Thoracic aorta (tissue), 2 donors: ENCODE measurements at regions not wholly inside any gene's neighbourhood (a gene's known extent, or its start where the extent isn't known, plus 50 kb on each side); places are given as distances from the start of the nearest gene placed in this dataset.

ENCODE experiments used
- ATAC-seq: fragments of 150-250 bp; one replicate; pipeline ENCODE4 v1.8.0; 2017; ENCODE audit warnings: low read depth; ENCODE audit not compliant: insufficient number of reproducible peaks, low FRiP score
- DNase-seq: peaks from one replicate; pipeline ENCODE4 v3.0.0-alpha.2; 2020; ENCODE audit warnings: low spot score
- H3K27ac ChIP-seq, 2 donors: fragments of 200-600 bp; sonication (generic); 1 replicate in 1 of 2; 2 replicates in 1 of 2; pipeline ENCODE4 v1.5.1; 2016; ENCODE audit warnings: mild to moderate bottlenecking in 2 of 2, moderate library complexity in 2 of 2
- H3K27me3 ChIP-seq: fragments of 200-600 bp; sonication (generic); replicated peaks from 2 replicates; pipeline ENCODE4 v1.6.0; 2016; ENCODE audit warnings: mild to moderate bottlenecking; ENCODE audit not compliant: insufficient read depth
- H3K36me3 ChIP-seq: fragments of 200-600 bp; sonication (generic); one replicate; pipeline ENCODE4 v1.5.1; 2016
- H3K4me1 ChIP-seq, 2 donors: fragments of 200-600 bp; sonication (generic); 1 replicate in 1 of 2; 2 replicates in 1 of 2; pipeline versions ENCODE4 v1.5.1 to v1.6.0; 2016; ENCODE audit warnings: low read depth in 2 of 2, mild to moderate bottlenecking in 1 of 2; ENCODE audit not compliant: control insufficient read depth in 1 of 2
- H3K4me3 ChIP-seq: fragments of 200-600 bp; sonication (generic); 2 replicates; pipeline ENCODE4 v1.5.1; 2016; ENCODE audit warnings: mild to moderate bottlenecking
- H3K9me3 ChIP-seq: fragments of 200-600 bp; sonication (generic); 2 replicates; pipeline ENCODE4 v1.5.1; 2016
- TF ChIP-seq, protein P1 (sequence below): fragments of 200-600 bp; sonication (generic); IDR thresholded peaks from one replicate; pipeline ENCODE4 v1.5.1; 2019; ENCODE audit warnings: antibody characterized with exemption

DNA sequence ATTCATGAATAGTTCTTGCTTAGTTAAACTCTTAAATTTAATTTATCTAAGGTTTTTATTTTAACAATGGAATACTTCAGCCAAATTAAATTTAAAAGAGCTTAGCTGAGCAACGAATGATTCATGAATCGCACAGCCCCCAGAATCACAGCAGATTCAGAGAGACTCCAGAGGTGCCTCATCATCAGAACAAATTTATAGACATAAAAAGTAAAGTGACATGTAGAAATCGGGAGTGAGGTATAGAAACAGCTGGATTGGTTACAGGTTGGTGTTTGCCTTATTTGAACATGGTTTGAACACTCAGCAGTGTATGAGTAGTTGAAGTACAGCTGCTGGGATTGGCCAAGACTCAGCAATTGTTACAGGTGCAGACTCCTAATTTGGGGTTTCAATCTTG is 132.7 kb upstream of the MAP3K4 start:
- Histone ChIP-seq H3K27me3 (no peaks in the 10 kb centered on the region), H3K9me3 (no peaks in the 10 kb centered on the region), H3K4me1 (no peaks in the 10 kb centered on the region), H3K27ac (no peak overlapping the region), H3K36me3 (no peaks in the 10 kb centered on the region), H3K4me3 (no peak overlapping the region)
- DNase-seq = no peak
- no peak for ATAC-seq
- TF ChIP-seq, protein P1, sequence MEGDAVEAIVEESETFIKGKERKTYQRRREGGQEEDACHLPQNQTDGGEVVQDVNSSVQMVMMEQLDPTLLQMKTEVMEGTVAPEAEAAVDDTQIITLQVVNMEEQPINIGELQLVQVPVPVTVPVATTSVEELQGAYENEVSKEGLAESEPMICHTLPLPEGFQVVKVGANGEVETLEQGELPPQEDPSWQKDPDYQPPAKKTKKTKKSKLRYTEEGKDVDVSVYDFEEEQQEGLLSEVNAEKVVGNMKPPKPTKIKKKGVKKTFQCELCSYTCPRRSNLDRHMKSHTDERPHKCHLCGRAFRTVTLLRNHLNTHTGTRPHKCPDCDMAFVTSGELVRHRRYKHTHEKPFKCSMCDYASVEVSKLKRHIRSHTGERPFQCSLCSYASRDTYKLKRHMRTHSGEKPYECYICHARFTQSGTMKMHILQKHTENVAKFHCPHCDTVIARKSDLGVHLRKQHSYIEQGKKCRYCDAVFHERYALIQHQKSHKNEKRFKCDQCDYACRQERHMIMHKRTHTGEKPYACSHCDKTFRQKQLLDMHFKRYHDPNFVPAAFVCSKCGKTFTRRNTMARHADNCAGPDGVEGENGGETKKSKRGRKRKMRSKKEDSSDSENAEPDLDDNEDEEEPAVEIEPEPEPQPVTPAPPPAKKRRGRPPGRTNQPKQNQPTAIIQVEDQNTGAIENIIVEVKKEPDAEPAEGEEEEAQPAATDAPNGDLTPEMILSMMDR = no peak

- TF ChIP-seq, protein P1 = no peak
- ATAC-seq (no peak), DNase-seq (no peak)
- no peak overlapping the region for H3K4me3 ChIP-seq
- H3K27ac ChIP-seq = no peak overlapping the region
- no peaks in the 10 kb centered on the region for H3K9me3 ChIP-seq
- no peaks in the 10 kb centered on the region for H3K27me3 ChIP-seq
- H3K4me1 ChIP-seq = no peaks in the 10 kb centered on the region
- H3K36me3 ChIP-seq = no peaks in the 10 kb centered on the region
Observed at GRCh38 chr6:160859822-160860221, 131.7 kb upstream of the MAP3K4 start.

DNA sequence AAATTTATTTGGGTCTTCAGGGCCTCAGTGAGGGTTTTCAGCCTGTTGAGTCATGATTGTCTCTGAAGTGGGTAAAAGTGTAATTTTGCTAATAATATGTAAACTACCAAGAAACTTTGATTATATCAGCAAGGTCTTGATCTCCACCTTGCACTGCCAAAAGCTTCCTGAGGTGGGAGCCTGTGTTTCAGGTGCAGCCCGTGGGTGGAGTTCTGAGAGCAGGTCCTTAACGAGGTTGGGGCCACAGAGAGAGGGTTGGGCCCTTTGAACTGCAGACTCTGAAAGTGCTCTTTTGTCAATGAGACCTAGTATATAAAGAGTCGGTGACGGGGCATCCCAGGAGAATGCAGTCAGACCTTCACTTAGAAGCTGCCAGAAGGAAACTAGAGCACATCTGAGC is 129.7 kb upstream of the MAP3K4 start:
- DNase-seq (no peak), ATAC-seq (no peak)
- no peak overlapping the region for H3K4me3 ChIP-seq
- no peaks in the 10 kb centered on the region for H3K9me3 ChIP-seq
- no peaks in the 10 kb centered on the region for H3K27me3 ChIP-seq
- TF ChIP-seq, protein P1 = no peak
- H3K27ac ChIP-seq = no peak overlapping the region
- H3K36me3 ChIP-seq = no peaks in the 10 kb centered on the region
- H3K4me1 ChIP-seq = no peaks in the 10 kb centered on the region

DNA sequence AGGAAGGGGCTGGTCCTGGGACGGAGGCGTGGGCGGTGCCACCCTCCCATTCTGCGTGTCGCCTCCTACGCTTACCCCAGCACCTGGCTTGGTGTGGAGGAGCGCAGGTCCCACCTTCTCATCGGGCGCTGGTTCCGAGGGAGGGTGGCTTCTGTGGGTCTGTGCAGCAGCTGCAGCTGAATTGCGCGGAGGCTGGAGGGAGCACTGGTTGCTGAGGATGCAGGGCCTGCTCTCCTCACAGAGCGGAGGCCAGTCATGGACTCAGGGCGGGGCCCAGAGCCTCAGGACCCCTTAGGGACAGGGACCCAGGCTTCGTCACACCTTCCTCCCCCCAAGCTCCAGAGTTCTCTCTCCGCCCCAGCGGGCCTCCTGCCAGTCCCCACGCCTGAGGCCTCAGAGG is 127.8 kb upstream of the MAP3K4 start:
- no peak for DNase-seq
- no peak overlapping the region for H3K27ac ChIP-seq
- H3K9me3 ChIP-seq = no peaks in the 10 kb centered on the region
- no peak for ATAC-seq
- H3K27me3 ChIP-seq = no peaks in the 10 kb centered on the region
- H3K36me3 ChIP-seq = no peaks in the 10 kb centered on the region
- H3K4me3 ChIP-seq = no peak overlapping the region
- H3K4me1 ChIP-seq = no peaks in the 10 kb centered on the region
- TF ChIP-seq, protein P1 = no peak

DNA sequence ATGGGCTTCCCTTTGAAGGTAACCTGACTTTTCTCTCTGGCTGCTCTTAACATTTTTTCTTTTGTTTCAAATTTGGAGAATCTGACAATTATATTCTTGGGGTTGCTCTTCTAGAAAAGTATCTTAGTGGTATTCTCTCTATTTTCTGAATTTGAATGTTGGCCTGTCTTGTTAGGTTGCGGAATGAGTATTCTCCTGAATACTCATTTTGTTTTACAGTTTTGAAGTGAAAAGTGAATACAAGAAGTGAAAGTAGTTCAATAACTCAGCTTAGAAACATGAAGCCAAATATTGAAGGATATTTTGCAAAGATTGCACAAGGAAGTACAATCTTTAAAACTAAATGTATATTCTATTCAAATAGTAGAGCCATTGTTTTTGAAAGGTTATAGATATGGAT is 120.2 kb upstream of the MAP3K4 start:
- Histone ChIP-seq H3K36me3 (no peaks in the 10 kb centered on the region), H3K27ac (no peak overlapping the region), H3K4me1 (no peaks in the 10 kb centered on the region), H3K27me3 (no peaks in the 10 kb centered on the region), H3K4me3 (no peak overlapping the region), H3K9me3 (no peaks in the 10 kb centered on the region)
- DNase-seq (no peak), ATAC-seq (no peak)
- TF ChIP-seq, protein P1 = no peak
